Mucosa of descending colon (tissue), 3 donors: ENCODE measurements at regions not wholly inside any gene's neighbourhood (a gene's known extent, or its start where the extent isn't known, plus 50 kb on each side); places are given as distances from the start of the nearest gene placed in this dataset.

Experiments
- ATAC-seq: fragments of 200-7000 bp; cut with Tn5 transposase; one replicate; pipeline ENCODE4 v1.9.1; 2020; ENCODE audit warnings: mild to moderate bottlenecking, moderate library complexity
- DNase-seq, 3 donors: peaks; one replicate each; pipeline ENCODE4 v3.0.0-alpha.2; 2020
- H3K36me3 ChIP-seq: fragments of 200-600 bp; one replicate; pipeline ENCODE4 v1.8.0; 2021; ENCODE audit warnings: low read depth, mild to moderate bottlenecking
- H3K4me1 ChIP-seq: fragments of 200-600 bp; one replicate; pipeline ENCODE4 v1.8.0; 2021; ENCODE audit warnings: low read depth, mild to moderate bottlenecking
- H3K4me3 ChIP-seq: fragments of 200-600 bp; one replicate; pipeline ENCODE4 v1.8.0; 2021; ENCODE audit warnings: mild to moderate bottlenecking
- H3K9me3 ChIP-seq: fragments of 200-600 bp; one replicate; pipeline ENCODE4 v1.8.0; 2021; ENCODE audit warnings: mild to moderate bottlenecking
- CTCF ChIP-seq: fragments of 200-600 bp; IDR thresholded peaks from one replicate; pipeline ENCODE4 v1.8.0; 2022; ENCODE audit warnings: antibody characterized with exemption, mild to moderate bottlenecking
- intact Hi-C, 2 donors: fragments of 100-400 bp; cut with DNase I in 1 of 2; cut with micrococcal nuclease in 1 of 2; formaldehyde crosslinking; loops; one replicate each; pipeline versions ENCODE4 v1.11.0 to v1.11.1; 2022; cut with DNase I, micrococcal nuclease
- donor health status: DM: no; HTN: no; CAD: no; lungs with moderate emphysema.
- donor health status: DM: no; HTN: no; CAD: no.
- donor health status: DM: no; HTN: yes; CAD: no.

GRCh38 chr12:76687981-76688380 lies 75.9 kb upstream of the ZDHHC17 start:
- TF ChIP-seq CTCF: no peak
- no peak overlapping the region for H3K4me3 ChIP-seq
- no peak for DNase-seq
- no peak for ATAC-seq
- no peaks in the 10 kb centered on the region for H3K9me3 ChIP-seq
- peaks cover 6% of the 10 kb centered on the region for H3K4me1 ChIP-seq
- intact Hi-C loops: no loop called here
- no peaks in the 10 kb centered on the region for H3K36me3 ChIP-seq

GRCh38 chr12:76688631-76689030 lies 75.3 kb upstream of the ZDHHC17 start:
- Histone ChIP-seq H3K4me1 (peaks cover 6% of the 10 kb centered on the region), H3K36me3 (no peaks in the 10 kb centered on the region), H3K9me3 (no peaks in the 10 kb centered on the region), H3K4me3 (no peak overlapping the region)
- ATAC-seq (no peak), DNase-seq (no peak)
- intact Hi-C loops: no loop called here
- no peak for TF ChIP-seq CTCF

GRCh38 chr12:76690921-76691700 lies 72.8 kb upstream of the ZDHHC17 start:
- no peak for ATAC-seq
- Histone ChIP-seq H3K9me3 (no peaks in the 10 kb centered on the region), H3K36me3 (no peaks in the 10 kb centered on the region), H3K4me1 (no peaks in the 10 kb centered on the region), H3K4me3 (no peak overlapping the region)
- intact Hi-C loops: no loop called here
- no peak for TF ChIP-seq CTCF
- no peak for DNase-seq

- DNase-seq: no peak
- intact Hi-C loops: no loop called here
- no peak for ATAC-seq
- H3K4me3 ChIP-seq: no peak overlapping the region
- no peaks in the 10 kb centered on the region for H3K36me3 ChIP-seq
- no peaks in the 10 kb centered on the region for H3K4me1 ChIP-seq
- no peaks in the 10 kb centered on the region for H3K9me3 ChIP-seq
- no peak for TF ChIP-seq CTCF
These were observed 71.1 kb upstream of the ZDHHC17 start for GRCh38 chr12:76692846-76693245.

- Histone ChIP-seq H3K4me3 (no peak overlapping the region), H3K4me1 (no peaks in the 10 kb centered on the region), H3K9me3 (no peaks in the 10 kb centered on the region), H3K36me3 (no peaks in the 10 kb centered on the region)
- TF ChIP-seq CTCF: no peak
- ATAC-seq (no peak), DNase-seq (no peak)
- intact Hi-C loops: no loop called here
These were observed 69.5 kb upstream of the ZDHHC17 start for GRCh38 chr12:76694369-76694768.
